GM13977 (cell line): ENCODE measurements at regions not wholly inside any gene's neighbourhood (a gene's known extent, or its start where the extent isn't known, plus 50 kb on each side); places are given as distances from the start of the nearest gene placed in this dataset.

Experiments
- DNase-seq: peaks from one replicate; pipeline ENCODE4 v3.0.0; 2012; ENCODE audit warnings: low spot score
- in situ Hi-C: fragments of 300-500 bp; cut with MboI; formaldehyde crosslinking; loops from one replicate; pipeline ENCODE4 v1.12.0; 2022; ENCODE audit warnings: low sequenced_read_pairs, low pct_unique_long_range_greater_than_20kb, mixed read lengths, inconsistent platforms; ENCODE audit not compliant: unreplicated experiment
- TF ChIP-seq, protein P1 (sequence below): IDR thresholded peaks from 2 replicates; pipeline ENCODE4 v1.5.1; 2012; ENCODE audit warnings: mild to moderate bottlenecking, control low read depth; ENCODE audit not compliant: insufficient read depth; ENCODE audit errors: extremely low read depth, missing control alignments

DNA sequence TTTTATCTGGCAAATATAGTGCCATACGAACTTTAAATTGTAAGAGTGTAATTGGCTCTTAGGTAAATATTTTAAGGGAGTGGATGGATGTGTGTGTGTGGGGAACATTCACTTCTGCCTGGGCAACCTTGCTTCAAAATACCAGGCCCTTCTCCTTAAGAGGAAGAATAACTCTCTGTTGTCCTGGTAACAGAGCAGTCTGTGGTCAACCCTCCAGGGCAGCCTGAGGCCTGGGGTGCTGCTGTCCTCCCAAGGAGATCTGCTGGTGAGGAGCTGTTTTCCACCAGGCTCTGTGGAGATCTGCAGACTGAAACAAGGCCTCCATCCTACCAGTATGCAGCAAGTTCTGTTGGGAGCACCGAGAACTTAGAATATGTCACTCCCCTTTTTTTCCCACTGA lies 325.2 kb downstream of the PSAT1 start:
- in situ Hi-C loops: no loop called here
- no peak for DNase-seq
- TF ChIP-seq, protein P1, sequence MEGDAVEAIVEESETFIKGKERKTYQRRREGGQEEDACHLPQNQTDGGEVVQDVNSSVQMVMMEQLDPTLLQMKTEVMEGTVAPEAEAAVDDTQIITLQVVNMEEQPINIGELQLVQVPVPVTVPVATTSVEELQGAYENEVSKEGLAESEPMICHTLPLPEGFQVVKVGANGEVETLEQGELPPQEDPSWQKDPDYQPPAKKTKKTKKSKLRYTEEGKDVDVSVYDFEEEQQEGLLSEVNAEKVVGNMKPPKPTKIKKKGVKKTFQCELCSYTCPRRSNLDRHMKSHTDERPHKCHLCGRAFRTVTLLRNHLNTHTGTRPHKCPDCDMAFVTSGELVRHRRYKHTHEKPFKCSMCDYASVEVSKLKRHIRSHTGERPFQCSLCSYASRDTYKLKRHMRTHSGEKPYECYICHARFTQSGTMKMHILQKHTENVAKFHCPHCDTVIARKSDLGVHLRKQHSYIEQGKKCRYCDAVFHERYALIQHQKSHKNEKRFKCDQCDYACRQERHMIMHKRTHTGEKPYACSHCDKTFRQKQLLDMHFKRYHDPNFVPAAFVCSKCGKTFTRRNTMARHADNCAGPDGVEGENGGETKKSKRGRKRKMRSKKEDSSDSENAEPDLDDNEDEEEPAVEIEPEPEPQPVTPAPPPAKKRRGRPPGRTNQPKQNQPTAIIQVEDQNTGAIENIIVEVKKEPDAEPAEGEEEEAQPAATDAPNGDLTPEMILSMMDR: no peak

DNA sequence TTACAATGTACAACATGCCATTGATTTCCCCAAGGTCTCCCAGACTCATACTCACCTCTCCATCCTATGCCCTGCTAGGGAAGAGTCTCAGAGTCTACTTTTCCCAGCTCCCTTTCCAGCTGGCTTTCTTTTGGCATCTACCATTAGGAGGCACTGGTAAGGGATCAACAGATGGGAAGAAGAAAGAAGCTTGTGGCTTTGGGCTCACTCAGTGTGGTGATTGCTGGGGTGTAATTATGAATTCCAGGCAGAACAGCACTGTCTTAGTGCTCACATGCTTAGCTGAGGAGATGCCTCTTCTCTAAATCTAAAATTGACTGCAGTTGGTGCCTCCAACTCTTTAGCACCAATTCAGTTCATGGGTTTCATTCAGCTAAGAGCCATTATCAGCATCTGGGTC lies 330.0 kb downstream of the PSAT1 start:
- TF ChIP-seq, protein P1: no peak
- in situ Hi-C loops: no loop called here
- DNase-seq: no peak

DNA sequence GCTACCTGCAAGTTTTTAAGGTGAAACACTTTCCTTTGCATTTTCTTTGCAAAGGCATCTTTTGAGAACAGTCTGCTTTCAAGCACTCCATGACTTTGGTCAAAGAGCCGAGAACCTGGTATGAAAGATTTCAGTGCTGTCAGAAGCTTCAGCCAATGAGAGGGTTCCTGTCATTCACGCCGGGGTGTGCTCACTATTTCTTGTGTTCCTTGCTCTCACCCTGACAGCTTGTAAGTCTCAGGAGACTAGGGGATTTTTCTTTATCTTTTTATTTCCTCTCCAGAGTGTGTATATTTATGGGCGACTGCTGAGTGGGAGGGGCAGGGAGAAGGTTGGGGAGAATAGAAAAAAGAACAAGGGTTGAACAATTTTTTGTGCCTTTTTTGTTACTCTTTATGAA lies 334.0 kb downstream of the PSAT1 start:
- in situ Hi-C loops: no loop called here
- no peak for DNase-seq
- TF ChIP-seq, protein P1: no peak

DNA sequence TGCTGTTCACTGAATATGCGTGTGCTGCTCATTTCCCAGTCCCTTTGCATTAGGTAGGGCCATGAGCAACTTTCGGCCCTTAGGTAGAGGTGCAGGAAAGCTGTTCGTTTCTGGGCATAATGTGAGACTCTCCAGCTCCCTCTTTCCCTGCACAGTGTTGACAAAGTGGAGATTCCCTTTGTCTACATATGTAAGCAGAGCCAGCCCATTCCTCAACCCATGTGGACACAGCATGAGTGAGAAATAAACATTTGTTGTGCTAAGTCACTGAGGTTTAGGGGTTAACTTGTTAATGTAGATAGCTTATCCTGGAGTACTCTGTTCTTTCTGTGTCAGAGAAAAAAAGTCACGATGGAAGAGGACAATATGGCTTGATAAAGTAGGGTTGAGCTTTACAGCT lies 343.8 kb downstream of the PSAT1 start:
- in situ Hi-C loops: no loop called here
- no peak for DNase-seq
- TF ChIP-seq, protein P1: no peak

DNA sequence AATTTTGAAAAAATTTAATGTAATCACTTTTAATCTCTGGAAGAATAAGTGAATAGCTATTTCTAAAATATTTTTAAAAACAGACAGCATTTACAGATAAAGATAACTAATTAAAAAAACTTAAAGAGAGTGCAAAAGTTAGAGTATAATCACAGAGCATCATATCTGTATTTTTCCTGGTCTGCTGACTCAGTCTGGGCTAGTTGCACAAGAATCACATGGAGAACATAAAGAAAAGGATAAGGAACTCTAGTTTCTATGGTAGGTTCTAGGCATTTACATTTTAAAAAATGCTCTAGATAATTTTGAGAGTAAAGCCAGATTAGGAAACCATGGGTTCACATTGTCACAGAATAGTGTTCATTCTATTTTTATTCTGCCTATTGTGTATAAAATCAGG lies 347.4 kb downstream of the PSAT1 start:
- DNase-seq: no peak
- in situ Hi-C loops: no loop called here
- TF ChIP-seq, protein P1: no peak

DNA sequence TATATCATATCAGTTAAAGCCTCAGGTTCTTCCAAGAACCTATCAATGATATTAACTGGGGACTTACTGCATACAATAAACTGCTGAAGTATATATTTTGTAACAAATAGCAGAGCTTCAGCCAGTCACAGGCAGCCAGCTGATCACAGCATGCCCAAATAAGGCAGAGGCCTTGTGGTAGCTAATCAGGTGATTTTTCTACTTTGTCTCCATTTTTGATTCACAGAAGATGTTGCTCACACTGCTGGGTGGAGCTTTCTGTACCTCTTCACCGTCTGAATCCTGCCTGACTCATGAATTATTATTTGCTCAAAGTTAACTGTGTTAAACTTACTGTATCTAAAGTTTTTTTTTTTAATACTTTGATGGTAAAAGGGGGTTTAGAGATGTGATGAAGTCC lies 357.4 kb downstream of the PSAT1 start:
- no peak for DNase-seq
- in situ Hi-C loops: no loop called here
- TF ChIP-seq, protein P1: no peak

DNA sequence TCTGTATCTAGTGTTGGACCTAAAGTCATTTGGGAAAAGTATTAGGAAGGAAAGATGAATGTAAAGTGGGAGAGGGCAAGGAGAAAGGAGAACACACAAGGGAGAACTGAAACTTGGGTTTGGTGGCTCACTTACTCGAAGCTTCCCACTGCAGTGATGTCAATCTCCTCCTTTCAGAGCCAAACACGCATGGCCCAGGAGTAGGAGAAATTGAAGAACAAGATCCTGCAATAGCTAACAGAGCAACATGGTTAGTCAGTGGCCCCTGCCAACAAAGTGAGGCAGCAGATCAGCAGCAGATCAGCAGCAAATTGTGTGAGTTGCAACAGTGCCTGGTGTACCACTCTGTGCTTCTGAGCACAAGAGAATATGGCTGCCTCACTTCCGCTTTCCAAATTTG lies 366.4 kb downstream of the PSAT1 start:
- DNase-seq: no peak
- TF ChIP-seq, protein P1: no peak
- in situ Hi-C loops: no loop called here
